HCT116 (cell line): ENCODE measurements at regions not wholly inside any gene's neighbourhood (a gene's known extent, or its start where the extent isn't known, plus 50 kb on each side); places are given as distances from the start of the nearest gene placed in this dataset.

ENCODE experiments used
- ATAC-seq: fragments of 200-7000 bp; cut with Tn5 transposase; 2 replicates; pipeline ENCODE4 v1.9.1; 2020; ENCODE audit warnings: mild to moderate bottlenecking, moderate library complexity
- BruUV-seq: library from RNA; stranded (reverse); fragments of 400-500 nt; replicated peaks from 2 replicates; lab custom pipeline; 2021; lab: Mats Ljungman, UMichigan
- CTCF ChIA-PET: fragments of 300-600 bp; sonication (Branson Sonifier 250); formaldehyde crosslinking; loops from one replicate; lab custom pipeline; 2021; ENCODE audit warnings: antibody characterized with exemption; lab: Charles Lee
- POLR2A ChIA-PET: fragments of 300-600, 350-600 bp; sonication (Branson Sonifier 250); formaldehyde crosslinking; loops from one replicate; lab custom pipeline; 2021; ENCODE audit warnings: antibody characterized with exemption; lab: Charles Lee
- RAD21 ChIA-PET, 2 experiments: fragments of 300-600 bp; sonication (Branson Sonifier 250); formaldehyde crosslinking; loops; one replicate each; lab custom pipeline; 2023; ENCODE audit warnings: low total read pairs in 2 of 2; ENCODE audit not compliant: uncharacterized antibody in 2 of 2, unreplicated experiment in 2 of 2, low non-redundant PET in 1 of 2; lab: Charles Lee
- DNase-seq: peaks from one replicate; pipeline ENCODE4 v3.0.0-alpha.2; 2010; ENCODE audit warnings: low read depth, low spot score
- H2AFZ ChIP-seq: fragments of 200-600 bp; shearing (Covaris generic), sonication (generic); 2 replicates; pipeline ENCODE4 v1.6.1; 2017; ENCODE audit warnings: low read depth, mixed run types, mixed read lengths, antibody characterized with exemption, low read length; ENCODE audit not compliant: poor library complexity, severe bottlenecking
- H3K27ac ChIP-seq: 2 replicates; pipeline ENCODE4 v1.5.1; 2012; ENCODE audit warnings: low read depth, low read length
- H3K27me3 ChIP-seq: fragments of 200-600 bp; sonication (generic); 2 replicates; pipeline ENCODE4 v1.6.1; 2016; ENCODE audit warnings: mixed run types, low read length, mixed read lengths; ENCODE audit not compliant: insufficient read depth
- H3K36me3 ChIP-seq, 2 experiments: fragments of 200-500 bp in 1 of 2; fragments of 200-600 bp in 1 of 2; sonication (Bioruptor generic) in 1 of 2; sonication (generic) in 1 of 2; 2 replicates each; pipeline versions ENCODE4 v1.5.1 to v1.6.1; 2014 to 2016; ENCODE audit warnings: low read length in 2 of 2, inconsistent platforms in 1 of 2, mixed read lengths in 1 of 2, mixed run types in 1 of 2; ENCODE audit not compliant: insufficient read depth in 2 of 2, control insufficient read depth in 1 of 2
- H3K4me1 ChIP-seq, 2 experiments: fragments of 200-600 bp in 1 of 2; sonication (generic) in 1 of 2; 2 replicates each; pipeline versions ENCODE4 v1.5.1 to v1.6.1; 2012 to 2017; ENCODE audit warnings: low read length in 2 of 2, inconsistent platforms in 1 of 2, mild to moderate bottlenecking in 1 of 2, mixed read lengths in 1 of 2, mixed run types in 1 of 2, moderate library complexity in 1 of 2; ENCODE audit not compliant: insufficient read depth in 2 of 2, control insufficient read depth in 1 of 2
- H3K4me2 ChIP-seq: fragments of 200-600 bp; sonication (generic); 2 replicates; pipeline ENCODE4 v1.6.1; 2017; ENCODE audit warnings: mixed run types, low read length, mixed read lengths
- H3K4me3 ChIP-seq, 2 experiments: fragments of 200-600 bp in 1 of 2; sonication (generic) in 1 of 2; replicated peaks in 1 of 2; 2 replicates each; pipeline ENCODE4 v1.5.1; 2011 to 2016; ENCODE audit warnings: low read length in 2 of 2, control low read depth in 1 of 2, low read depth in 1 of 2, mild to moderate bottlenecking in 1 of 2, mixed read lengths in 1 of 2, mixed run types in 1 of 2
- H3K79me2 ChIP-seq: fragments of 200-600 bp; sonication (generic); 2 replicates; pipeline ENCODE4 v1.6.1; 2017; ENCODE audit warnings: mild to moderate bottlenecking, mixed run types, low read length, moderate library complexity, mixed read lengths; ENCODE audit not compliant: insufficient read depth
- H3K9ac ChIP-seq: fragments of 200-600 bp; sonication (generic); 2 replicates; pipeline ENCODE4 v1.6.1; 2016; ENCODE audit warnings: low read length, mixed read lengths
- H3K9me2 ChIP-seq: fragments of 200-600 bp; sonication (generic), shearing (Covaris generic); 2 replicates; pipeline ENCODE4 v1.6.1; 2017; ENCODE audit warnings: mixed run types, mild to moderate bottlenecking, moderate library complexity; ENCODE audit not compliant: insufficient read depth
- H3K9me3 ChIP-seq, 2 experiments: fragments of 200-500 bp in 1 of 2; fragments of 200-600 bp in 1 of 2; sonication (Bioruptor generic) in 1 of 2; sonication (generic) in 1 of 2; 2 replicates each; pipeline ENCODE4 v1.6.1; 2014 to 2017; ENCODE audit warnings: low read length in 2 of 2, mixed read lengths in 2 of 2, inconsistent platforms in 1 of 2, low read depth in 1 of 2, mild to moderate bottlenecking in 1 of 2, mixed run types in 1 of 2, moderate library complexity in 1 of 2; ENCODE audit not compliant: control insufficient read depth in 1 of 2, insufficient read depth in 1 of 2
- H4K20me1 ChIP-seq: fragments of 200-600 bp; sonication (generic), shearing (Covaris generic); 2 replicates; pipeline ENCODE4 v1.6.1; 2017; ENCODE audit warnings: mixed run types, mild to moderate bottlenecking, moderate library complexity; ENCODE audit not compliant: insufficient read depth
- CTCF ChIP-seq, 3 experiments: fragments of 200-600 bp in 1 of 3; sonication (generic) in 1 of 3; IDR thresholded peaks in 2 of 3; conservative IDR thresholded peaks in 1 of 3; 2 replicates each; pipeline ENCODE4 v1.5.1; 2012 to 2017; ENCODE audit warnings: low read depth in 2 of 3, low read length in 2 of 3, antibody characterized with exemption in 1 of 3, borderline replicate concordance in 1 of 3, control low read depth in 1 of 3, mild to moderate bottlenecking in 1 of 3, mixed read lengths in 1 of 3, mixed run types in 1 of 3, moderate library complexity in 1 of 3; ENCODE audit not compliant: insufficient read depth in 1 of 3
- EGR1 ChIP-seq: IDR thresholded peaks from 2 replicates; pipeline ENCODE4 v1.6.1; 2012; ENCODE audit warnings: low read depth
- ELF1 ChIP-seq: IDR thresholded peaks from 2 replicates; pipeline ENCODE4 v1.6.1; 2012; ENCODE audit warnings: low read depth, borderline replicate concordance
- EZH2 ChIP-seq: fragments of 200-600 bp; sonication (generic); IDR thresholded peaks from 2 replicates; pipeline ENCODE4 v1.6.1; 2017; ENCODE audit warnings: antibody characterized with exemption, mixed run types
- JUND ChIP-seq: IDR thresholded peaks from 2 replicates; pipeline ENCODE4 v1.6.1; 2012
- MAX ChIP-seq: IDR thresholded peaks from 2 replicates; pipeline ENCODE4 v1.6.1; 2012
- POLR2AphosphoS5 ChIP-seq: IDR thresholded peaks from 2 replicates; pipeline ENCODE4 v1.6.1; 2011; ENCODE audit warnings: mild to moderate bottlenecking, low read depth, low read length, moderate library complexity
- SIN3A ChIP-seq: IDR thresholded peaks from 2 replicates; pipeline ENCODE4 v1.6.1; 2012; ENCODE audit warnings: low read depth
- SP1 ChIP-seq: IDR thresholded peaks from 2 replicates; pipeline ENCODE4 v1.6.1; 2012; ENCODE audit warnings: low read depth
- TCF7L2 ChIP-seq: IDR thresholded peaks from 2 replicates; pipeline ENCODE4 v1.7.0; 2011; ENCODE audit warnings: borderline replicate concordance, inconsistent platforms; ENCODE audit not compliant: insufficient read depth, insufficient read length; ENCODE audit errors: extremely low read depth
- YY1 ChIP-seq: IDR thresholded peaks from 2 replicates; pipeline ENCODE4 v1.6.1; 2011; ENCODE audit warnings: low read length, low read depth, moderate library complexity, mild to moderate bottlenecking; ENCODE audit not compliant: insufficient replicate concordance; ENCODE audit errors: extremely low read depth
- ZBTB33 ChIP-seq: IDR thresholded peaks from 2 replicates; pipeline ENCODE4 v1.6.1; 2011; ENCODE audit warnings: mild to moderate bottlenecking, low read length, moderate library complexity; ENCODE audit not compliant: insufficient replicate concordance; ENCODE audit errors: extremely low read depth
- ZFX ChIP-seq: fragments of 450-650 bp; IDR thresholded peaks from 2 replicates; pipeline ENCODE4 v1.6.1; 2017
- ZNF274 ChIP-seq: fragments of 200-500 bp; sonication (Bioruptor generic); IDR thresholded peaks from 2 replicates; pipeline ENCODE4 v1.6.1; 2014; ENCODE audit warnings: mild to moderate bottlenecking, low read depth, low read length, inconsistent platforms
- intact Hi-C: fragments of 100-400 bp; cut with micrococcal nuclease; formaldehyde crosslinking; loops from 2 replicates; pipeline ENCODE4 v1.10.0; 2022
- TF ChIP-seq, protein P1 (sequence below): IDR thresholded peaks from 2 replicates; pipeline ENCODE4 v1.6.1; 2012

DNA sequence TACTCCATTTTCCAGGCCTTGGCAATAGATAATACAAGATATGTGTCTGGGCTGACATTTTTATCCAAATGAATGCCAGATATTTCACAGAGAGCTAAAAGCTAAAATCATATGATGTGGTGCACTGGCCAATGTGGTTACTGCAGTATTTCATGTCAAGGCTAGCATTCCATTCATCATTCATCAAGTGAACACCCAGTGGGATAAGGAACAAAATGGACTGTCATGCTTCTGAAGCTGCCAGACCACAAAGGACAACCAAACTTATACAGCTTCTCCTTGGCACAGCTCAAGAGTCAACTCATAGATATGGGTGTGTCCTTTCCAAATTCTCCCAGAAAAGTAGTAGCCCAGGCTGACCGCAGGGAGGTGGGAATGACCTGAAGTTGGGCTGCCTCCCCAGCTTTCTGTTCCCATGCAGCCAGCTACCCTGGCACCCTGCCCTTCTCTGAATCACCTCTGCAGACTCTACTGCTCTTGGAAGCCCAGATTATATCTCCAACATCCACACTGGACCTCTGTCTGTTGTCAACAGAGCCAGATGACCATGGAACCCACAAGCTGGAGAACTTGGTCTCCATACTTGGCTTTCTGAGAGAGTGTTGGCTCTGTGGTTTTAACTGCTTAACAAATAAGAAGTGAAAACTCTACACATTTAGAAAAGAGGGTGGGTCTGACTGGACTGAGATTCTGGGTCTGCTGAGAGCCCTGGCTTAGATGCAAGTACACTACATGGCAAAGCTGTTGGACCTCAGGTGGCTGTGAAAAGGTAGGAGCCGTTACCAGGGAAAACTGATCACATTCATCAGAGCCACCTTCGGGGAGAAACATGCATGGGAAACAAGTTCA lies 122.8 kb downstream of the ALDH8A1 start:
- ChIA-PET POLR2A (no interaction called here), RAD21 (interaction anchor here in 1 of 2 experiments (1.0 kb wide), 1 partner anchor 113 kb away, joined by 3 read pairs; no protein-coding TSS in a partner anchor), CTCF (interaction anchor here (1.2 kb wide), 1 partner anchor 113 kb away, joined by 3 read pairs; no protein-coding TSS in a partner anchor)
- Histone ChIP-seq H4K20me1 (no peaks in the 10 kb centered on the region), H3K36me3 (no peaks in the 10 kb centered on the region), H3K9me3 (no peaks in the 10 kb centered on the region), H2AFZ (no peak overlapping the region), H3K9me2 (no peaks in the 10 kb centered on the region), H3K4me3 (no peak overlapping the region), H3K79me2 (no peaks in the 10 kb centered on the region), H3K4me1 (no peaks in the 10 kb centered on the region; a peak in 1 of 4 replicates), H3K4me2 (no peak overlapping the region), H3K9ac (no peak overlapping the region), H3K27ac (no peak overlapping the region), H3K27me3 (no peaks in the 10 kb centered on the region)
- no peak for DNase-seq
- intact Hi-C loops: no loop called here
- no peak for ATAC-seq
- no TSS peak for BruUV-seq
- TF ChIP-seq TCF7L2 (no peak), EZH2 (no peak), ELF1 (no peak), MAX (no peak), ZFX (no peak), JUND (no peak), SP1 (no peak), EGR1 (no peak), SIN3A (no peak), CTCF (IDR thresholded peaks at IDR 0.05 in 2 of 3, conservative IDR thresholded peaks at IDR 0.05 in 1 of 3; ENCODE audit: borderline replicate concordance in 1 of 3, insufficient read depth in 1 of 3, low read depth in 2 of 3, low read length in 2 of 3) (no peak), YY1 (no peak), ZNF274 (no peak), POLR2AphosphoS5 (no peak), ZBTB33 (no peak)
- TF ChIP-seq, protein P1, sequence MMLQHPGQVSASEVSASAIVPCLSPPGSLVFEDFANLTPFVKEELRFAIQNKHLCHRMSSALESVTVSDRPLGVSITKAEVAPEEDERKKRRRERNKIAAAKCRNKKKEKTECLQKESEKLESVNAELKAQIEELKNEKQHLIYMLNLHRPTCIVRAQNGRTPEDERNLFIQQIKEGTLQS: no peak
